NCI-H2171 treated with DMSO at 0.1 percent for 48 hours (cell line): ENCODE measurements at regions not wholly inside any gene's neighbourhood (a gene's known extent, or its start where the extent isn't known, plus 50 kb on each side); places are given as distances from the start of the nearest gene placed in this dataset.
"Not testable (repeated sequence)": the region's sequence is repeated elsewhere in the genome, so short reads cannot be mapped to it uniquely, and the experiment has no call there.

Experiments used
- DNase-seq: peaks from one replicate; lab custom pipeline; 2025; lab: John Stamatoyannopoulos, UW

- DNase-seq: no peak
Measured at GRCh38 chr1:98287626-98288025, 366.8 kb upstream of the DPYD start.

GRCh38 chr1:98286656-98287055 is 365.8 kb upstream of the DPYD start:
- DNase-seq: no peak

- DNase-seq: not testable (repeated sequence)
Measured at GRCh38 chr1:98285286-98285685, 364.5 kb upstream of the DPYD start.

- no peak for DNase-seq
Measured at GRCh38 chr1:98280049-98280448, 359.2 kb upstream of the DPYD start.

GRCh38 chr1:98278055-98278454 is 357.2 kb upstream of the DPYD start:
- no peak for DNase-seq

- no peak for DNase-seq
Measured at GRCh38 chr1:98277118-98277517, 356.3 kb upstream of the DPYD start.

- no peak for DNase-seq
Measured at GRCh38 chr1:98276514-98276913, 355.7 kb upstream of the DPYD start.

GRCh38 chr1:98268316-98268715 is 347.5 kb upstream of the DPYD start:
- DNase-seq: no peak

- no peak for DNase-seq
Measured at GRCh38 chr1:98267423-98267822, 346.6 kb upstream of the DPYD start.

GRCh38 chr1:98264727-98265126 is 343.9 kb upstream of the DPYD start:
- peak; percentile 31 for DNase-seq

GRCh38 chr1:98260839-98261238 is 340.0 kb upstream of the DPYD start:
- DNase-seq: no peak

- DNase-seq: no peak
Measured at GRCh38 chr1:98260412-98260811, 339.6 kb upstream of the DPYD start.

GRCh38 chr1:98256700-98257099 is 335.9 kb upstream of the DPYD start:
- DNase-seq: no peak

- DNase-seq: peak; percentile 25
Measured at GRCh38 chr1:98253145-98253544, 332.3 kb upstream of the DPYD start.

- DNase-seq: no peak
Measured at GRCh38 chr1:98251497-98251896, 330.7 kb upstream of the DPYD start.

- DNase-seq: no peak
Measured at GRCh38 chr1:98232678-98233077, 311.8 kb upstream of the DPYD start.

- no peak for DNase-seq
Measured at GRCh38 chr1:98222706-98223105, 301.9 kb upstream of the DPYD start.

GRCh38 chr1:98221923-98222322 is 301.1 kb upstream of the DPYD start:
- DNase-seq: peak; percentile 3

GRCh38 chr1:98217601-98218000 is 296.8 kb upstream of the DPYD start:
- peak; percentile 30 for DNase-seq

GRCh38 chr1:98216304-98216703 is 295.5 kb upstream of the DPYD start:
- DNase-seq: no peak

GRCh38 chr1:98211271-98211845 is 290.5 kb upstream of the DPYD start:
- no peak for DNase-seq

- no peak for DNase-seq
Measured at GRCh38 chr1:98210563-98210962, 289.7 kb upstream of the DPYD start.

GRCh38 chr1:98210064-98210463 is 289.2 kb upstream of the DPYD start:
- DNase-seq: no peak

GRCh38 chr1:98205291-98206017 is 284.6 kb upstream of the DPYD start:
- DNase-seq: no peak
